ENCODE measurements at regions not wholly inside any gene's neighbourhood (a gene's known extent, or its start where the extent isn't known, plus 50 kb on each side); places are given as distances from the start of the nearest gene placed in this dataset.
"Not testable (repeated sequence)": the region's sequence is repeated elsewhere in the genome, so short reads cannot be mapped to it uniquely, and the experiment has no call there.

DNA sequence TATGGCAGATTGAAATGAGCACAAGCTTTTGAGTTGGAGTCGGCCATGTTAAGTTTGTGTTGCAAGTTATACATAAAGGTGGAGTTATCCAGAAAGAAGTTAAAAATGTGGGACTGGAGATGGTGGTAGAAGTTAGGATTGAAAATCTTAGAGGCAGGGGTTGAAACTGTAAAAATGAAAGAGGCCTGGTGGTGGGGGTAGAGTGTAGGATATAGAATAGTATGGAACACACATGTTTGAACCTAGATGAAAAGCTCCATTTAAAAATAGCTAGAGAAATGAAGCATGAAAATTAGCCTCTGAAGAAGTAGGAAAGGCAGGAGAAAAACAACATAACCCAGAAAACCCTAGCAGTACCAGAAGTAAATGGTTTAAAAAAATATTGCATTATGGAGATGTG, 131.8 kb upstream of the ENPEP start:
- ChIA-PET POLR2A (no interaction called here), CTCF (interaction anchor here (0.6 to 4.0 kb wide), 17 partner anchors 9 to 1702 kb away, joined by 3 to 43 read pairs (median 4); no protein-coding TSS in a partner anchor)
- Mint-ChIP-seq H3K27ac (ENCODE audit: low read depth, unreplicated experiment) (no peak overlapping the region), H3K9me3 (ENCODE audit: unreplicated experiment) (no peaks in the 10 kb centered on the region), H3K36me3 (ENCODE audit: insufficient read depth, unreplicated experiment) (no peaks in the 10 kb centered on the region), H3K27me3 (ENCODE audit: insufficient read depth, unreplicated experiment) (peaks cover 5% of the 10 kb centered on the region), H3K4me3 (ENCODE audit: unreplicated experiment) (no peak overlapping the region), H3K4me1 (ENCODE audit: insufficient read depth, unreplicated experiment) (no peaks in the 10 kb centered on the region)
- DNase-seq (ENCODE audit: unreplicated experiment), result peak; percentile 22
- BruUV-seq (replicated peaks), result no TSS peak
- intact Hi-C loops (cut with micrococcal nuclease), result loop anchor here (1.0 kb wide), 1 partner anchor 165 kb away; no protein-coding TSS in a partner anchor
- TF ChIP-seq CTCF (IDR thresholded peaks at IDR 0.05; ENCODE audit: unreplicated experiment), result peak; percentile 18

- TF ChIP-seq CTCF (IDR thresholded peaks at IDR 0.05; ENCODE audit: unreplicated experiment), result no peak
- DNase-seq (ENCODE audit: unreplicated experiment), result no peak
- CTCF ChIA-PET, result interaction anchor here (0.5 to 4.0 kb wide), 13 partner anchors 9 to 1172 kb away, joined by 3 to 43 read pairs (median 5); no protein-coding TSS in a partner anchor
- intact Hi-C loops (cut with micrococcal nuclease), result no loop called here
- no TSS peak for BruUV-seq (replicated peaks)
- H3K9me3 Mint-ChIP-seq (ENCODE audit: unreplicated experiment), result no peaks in the 10 kb centered on the region
- POLR2A ChIA-PET, result no interaction called here
- H3K4me3 Mint-ChIP-seq (ENCODE audit: unreplicated experiment), result no peak overlapping the region
- no peaks in the 10 kb centered on the region for H3K36me3 Mint-ChIP-seq (ENCODE audit: insufficient read depth, unreplicated experiment)
- H3K27ac Mint-ChIP-seq (ENCODE audit: low read depth, unreplicated experiment), result no peak overlapping the region
- H3K4me1 Mint-ChIP-seq (ENCODE audit: insufficient read depth, unreplicated experiment), result no peaks in the 10 kb centered on the region
- peaks cover 11% of the 10 kb centered on the region for H3K27me3 Mint-ChIP-seq (ENCODE audit: insufficient read depth, unreplicated experiment)
These were observed 132.4 kb upstream of the ENPEP start for GRCh38 chr4:110343534-110343933.

GRCh38 chr4:110341118-110341517, 134.8 kb upstream of the ENPEP start:
- CTCF ChIA-PET; H3K27ac Mint-ChIP-seq (ENCODE audit: low read depth, unreplicated experiment); H3K4me3 Mint-ChIP-seq (ENCODE audit: unreplicated experiment); H3K9me3 Mint-ChIP-seq (ENCODE audit: unreplicated experiment); intact Hi-C loops (cut with micrococcal nuclease); H3K36me3 Mint-ChIP-seq (ENCODE audit: insufficient read depth, unreplicated experiment); POLR2A ChIA-PET; BruUV-seq (replicated peaks); DNase-seq (ENCODE audit: unreplicated experiment); H3K4me1 Mint-ChIP-seq (ENCODE audit: insufficient read depth, unreplicated experiment): not testable (repeated sequence)
- H3K27me3 Mint-ChIP-seq (ENCODE audit: insufficient read depth, unreplicated experiment), result peaks cover 35% of the 10 kb centered on the region

DNA sequence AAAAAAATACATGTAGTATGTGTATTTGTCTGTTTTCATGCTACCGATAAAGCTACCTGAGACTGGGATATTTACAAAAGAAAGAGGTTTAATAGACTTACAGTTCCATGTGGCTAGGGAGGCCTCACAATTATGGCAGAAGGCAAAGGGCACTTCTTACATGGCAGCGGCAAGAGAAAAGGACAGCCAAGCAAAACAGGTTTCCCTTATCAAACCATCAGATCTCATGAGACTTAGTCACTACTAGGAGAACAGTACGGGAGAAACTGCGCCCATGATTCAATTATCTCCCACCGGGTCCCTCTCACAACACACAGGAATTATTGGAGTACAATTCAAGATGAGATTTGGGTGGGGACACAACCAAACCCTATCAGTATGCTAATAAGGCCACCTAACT, 137.0 kb upstream of the ELOVL6 start:
- Mint-ChIP-seq H3K4me1 (ENCODE audit: insufficient read depth, unreplicated experiment) (no peaks in the 10 kb centered on the region), H3K9me3 (ENCODE audit: unreplicated experiment) (peaks cover 8% of the 10 kb centered on the region), H3K27me3 (ENCODE audit: insufficient read depth, unreplicated experiment) (peaks cover 39% of the 10 kb centered on the region), H3K27ac (ENCODE audit: low read depth, unreplicated experiment) (no peak overlapping the region), H3K4me3 (ENCODE audit: unreplicated experiment) (no peak overlapping the region), H3K36me3 (ENCODE audit: insufficient read depth, unreplicated experiment) (no peaks in the 10 kb centered on the region)
- no peak for DNase-seq (ENCODE audit: unreplicated experiment)
- POLR2A ChIA-PET, result no interaction called here
- BruUV-seq (replicated peaks), result no TSS peak
- no peak for TF ChIP-seq CTCF (IDR thresholded peaks at IDR 0.05; ENCODE audit: unreplicated experiment)
- CTCF ChIA-PET, result interaction anchor here (0.7 kb wide), 1 partner anchor 173 kb away, joined by 3 read pairs; no protein-coding TSS in a partner anchor
- intact Hi-C loops (cut with micrococcal nuclease), result no loop called here

GRCh38 chr4:110332483-110332882, 134.1 kb upstream of the ELOVL6 start:
- peaks cover 18% of the 10 kb centered on the region for H3K27me3 Mint-ChIP-seq (ENCODE audit: insufficient read depth, unreplicated experiment)
- intact Hi-C loops (cut with micrococcal nuclease), result no loop called here
- no peak overlapping the region for H3K27ac Mint-ChIP-seq (ENCODE audit: low read depth, unreplicated experiment)
- POLR2A ChIA-PET, result no interaction called here
- CTCF ChIA-PET, result interaction anchor here (1.0 to 2.2 kb wide), 2 partner anchors 11 to 20 kb away, joined by 4 to 5 read pairs; no protein-coding TSS in a partner anchor
- H3K9me3 Mint-ChIP-seq (ENCODE audit: unreplicated experiment), result peaks cover 17% of the 10 kb centered on the region
- H3K4me1 Mint-ChIP-seq (ENCODE audit: insufficient read depth, unreplicated experiment), result no peaks in the 10 kb centered on the region
- H3K4me3 Mint-ChIP-seq (ENCODE audit: unreplicated experiment), result no peak overlapping the region
- BruUV-seq (replicated peaks), result no TSS peak
- H3K36me3 Mint-ChIP-seq (ENCODE audit: insufficient read depth, unreplicated experiment), result no peaks in the 10 kb centered on the region
- DNase-seq (ENCODE audit: unreplicated experiment), result no peak
- no peak for TF ChIP-seq CTCF (IDR thresholded peaks at IDR 0.05; ENCODE audit: unreplicated experiment)

- H3K36me3 Mint-ChIP-seq (ENCODE audit: insufficient read depth, unreplicated experiment); intact Hi-C loops (cut with micrococcal nuclease); H3K4me1 Mint-ChIP-seq (ENCODE audit: insufficient read depth, unreplicated experiment); CTCF ChIA-PET; BruUV-seq (replicated peaks); POLR2A ChIA-PET; H3K4me3 Mint-ChIP-seq (ENCODE audit: unreplicated experiment); H3K27ac Mint-ChIP-seq (ENCODE audit: low read depth, unreplicated experiment); DNase-seq (ENCODE audit: unreplicated experiment); H3K9me3 Mint-ChIP-seq (ENCODE audit: unreplicated experiment): not testable (repeated sequence)
- peaks cover 12% of the 10 kb centered on the region for H3K27me3 Mint-ChIP-seq (ENCODE audit: insufficient read depth, unreplicated experiment)
These were observed 128.0 kb upstream of the ELOVL6 start for GRCh38 chr4:110326426-110326825.

Data from MCF 10A (cell line).